PC-9 (cell line): ENCODE measurements at regions not wholly inside any gene's neighbourhood (a gene's known extent, or its start where the extent isn't known, plus 50 kb on each side); places are given as distances from the start of the nearest gene placed in this dataset.

Experiments
- BruUV-seq: library from RNA; stranded (reverse); fragments of 400-500 nt; replicated peaks from 2 replicates; lab custom pipeline; 2021; lab: Mats Ljungman, UMichigan
- CTCF ChIA-PET: fragments of 300-600 bp; sonication (Branson Sonifier 250); formaldehyde crosslinking; loops from one replicate; lab custom pipeline; 2022; ENCODE audit warnings: antibody characterized with exemption; lab: Charles Lee
- POLR2A ChIA-PET: fragments of 300-600 bp; sonication (Branson Sonifier 250); formaldehyde crosslinking; loops from one replicate; lab custom pipeline; 2022; ENCODE audit warnings: antibody characterized with exemption; ENCODE audit not compliant: unreplicated experiment; lab: Charles Lee
- DNase-seq, 2 experiments: peaks; one replicate each; pipeline versions ENCODE4 v3.0.0 to v3.0.0-alpha.2; 2015 to 2022; ENCODE audit warnings: mixed read lengths in 1 of 2
- H2AFZ ChIP-seq: fragments of 200-600 bp; sonication (generic); 2 replicates; pipeline ENCODE4 v1.8.1; 2017; ENCODE audit warnings: antibody characterized with exemption
- H3F3A ChIP-seq: fragments of 200-600 bp; sonication (generic); 2 replicates; pipeline ENCODE4 v1.8.1; 2017; ENCODE audit warnings: antibody characterized with exemption, mild to moderate bottlenecking, low read depth; ENCODE audit not compliant: insufficient read depth
- H3K27ac ChIP-seq: fragments of 200-600 bp; sonication (generic); 2 replicates; pipeline ENCODE4 v1.6.1; 2016; ENCODE audit warnings: mixed run types
- H3K27me3 ChIP-seq: fragments of 200-600 bp; sonication (generic); 2 replicates; pipeline ENCODE4 v1.6.1; 2016; ENCODE audit warnings: low read depth, mixed run types; ENCODE audit not compliant: insufficient read depth
- H3K36me3 ChIP-seq: fragments of 200-600 bp; sonication (generic); 2 replicates; pipeline ENCODE4 v1.6.1; 2016; ENCODE audit warnings: low read depth, mixed run types
- H3K4me1 ChIP-seq: fragments of 200-600 bp; sonication (generic); replicated peaks from 2 replicates; pipeline ENCODE4 v1.6.1; 2016; ENCODE audit warnings: mixed run types; ENCODE audit not compliant: insufficient read depth
- H3K4me2 ChIP-seq: fragments of 200-600 bp; sonication (generic); 2 replicates; pipeline ENCODE4 v1.6.1; 2017; ENCODE audit warnings: mixed run types
- H3K4me3 ChIP-seq: fragments of 200-600 bp; sonication (generic); 2 replicates; pipeline ENCODE4 v1.6.1; 2016; ENCODE audit warnings: mixed run types
- H3K79me2 ChIP-seq: fragments of 200-600 bp; sonication (generic); 2 replicates; pipeline ENCODE4 v1.6.1; 2017; ENCODE audit warnings: low read depth, mixed run types
- H3K9me2 ChIP-seq: fragments of 200-600 bp; sonication (generic); 2 replicates; pipeline ENCODE4 v1.8.1; 2017; ENCODE audit warnings: mild to moderate bottlenecking; ENCODE audit not compliant: insufficient read depth
- H3K9me3 ChIP-seq: fragments of 200-600 bp; sonication (generic); 2 replicates; pipeline ENCODE4 v1.8.1; 2016; ENCODE audit warnings: low read depth; ENCODE audit not compliant: insufficient read depth
- H4K20me1 ChIP-seq: fragments of 200-600 bp; sonication (generic); 2 replicates; pipeline ENCODE4 v1.8.1; 2017; ENCODE audit not compliant: insufficient read depth
- CTCF ChIP-seq: fragments of 200-600 bp; sonication (generic); conservative IDR thresholded peaks from 2 replicates; pipeline ENCODE4 v1.6.1; 2017; ENCODE audit warnings: mixed run types, antibody characterized with exemption, mild to moderate bottlenecking, moderate library complexity
- EZH2 ChIP-seq: fragments of 200-600 bp; sonication (generic); IDR thresholded peaks from 2 replicates; pipeline ENCODE4 v1.8.0; 2017; ENCODE audit warnings: antibody characterized with exemption, low read depth
- intact Hi-C: fragments of 100-400 bp; cut with micrococcal nuclease; formaldehyde crosslinking; loops from one replicate; pipeline ENCODE4 v1.10.0; 2022; ENCODE audit not compliant: unreplicated experiment

GRCh38 chr12:28065374-28065773 is 92.8 kb upstream of the PTHLH start:
- Histone ChIP-seq H3K4me1 (no peaks in the 10 kb centered on the region), H3K79me2 (no peaks in the 10 kb centered on the region), H3F3A (no peaks in the 10 kb centered on the region), H4K20me1 (no peaks in the 10 kb centered on the region), H3K27me3 (no peaks in the 10 kb centered on the region), H2AFZ (no peak overlapping the region), H3K4me2 (no peak overlapping the region), H3K9me3 (no peaks in the 10 kb centered on the region), H3K4me3 (no peak overlapping the region), H3K9me2 (no peaks in the 10 kb centered on the region), H3K27ac (no peak overlapping the region), H3K36me3 (no peaks in the 10 kb centered on the region)
- no peak for DNase-seq
- intact Hi-C loops = no loop called here
- ChIA-PET POLR2A (interaction anchor here (0.6 kb wide), 1 partner anchor 42 kb away, joined by 8 read pairs; no protein-coding TSS in a partner anchor), CTCF (no interaction called here)
- TF ChIP-seq CTCF (no peak), EZH2 (no peak)
- no TSS peak for BruUV-seq

- Histone ChIP-seq H3K27ac (no peak overlapping the region), H3K4me3 (no peak overlapping the region), H3K4me1 (no peaks in the 10 kb centered on the region), H3K36me3 (no peaks in the 10 kb centered on the region), H3K27me3 (no peaks in the 10 kb centered on the region), H3K9me2 (no peaks in the 10 kb centered on the region), H3K79me2 (no peaks in the 10 kb centered on the region), H3F3A (no peaks in the 10 kb centered on the region), H2AFZ (no peak overlapping the region), H3K9me3 (no peaks in the 10 kb centered on the region), H4K20me1 (no peaks in the 10 kb centered on the region), H3K4me2 (no peak overlapping the region)
- DNase-seq = no peak
- ChIA-PET POLR2A (interaction anchor here (0.6 kb wide), 1 partner anchor 42 kb away, joined by 8 read pairs; no protein-coding TSS in a partner anchor), CTCF (no interaction called here)
- TF ChIP-seq EZH2 (no peak), CTCF (no peak)
- intact Hi-C loops = no loop called here
- BruUV-seq = no TSS peak
Measured at GRCh38 chr12:28065889-28066630, 93.5 kb upstream of the PTHLH start.

GRCh38 chr12:28066879-28067278 is 94.3 kb upstream of the PTHLH start:
- Histone ChIP-seq H3K4me2 (no peak overlapping the region), H3K4me3 (no peak overlapping the region), H3K27me3 (no peaks in the 10 kb centered on the region), H4K20me1 (no peaks in the 10 kb centered on the region), H3K27ac (no peak overlapping the region), H3K4me1 (no peaks in the 10 kb centered on the region), H3K9me2 (no peaks in the 10 kb centered on the region), H2AFZ (no peak overlapping the region), H3K79me2 (no peaks in the 10 kb centered on the region), H3K9me3 (no peaks in the 10 kb centered on the region), H3K36me3 (no peaks in the 10 kb centered on the region), H3F3A (no peaks in the 10 kb centered on the region)
- ChIA-PET CTCF (no interaction called here), POLR2A (no interaction called here)
- intact Hi-C loops = no loop called here
- DNase-seq = no peak
- TF ChIP-seq CTCF (no peak), EZH2 (no peak)
- BruUV-seq = no TSS peak
